Fibroblast of the conjunctiva (primary cell): ENCODE measurements at regions not wholly inside any gene's neighbourhood (a gene's known extent, or its start where the extent isn't known, plus 50 kb on each side); places are given as distances from the start of the nearest gene placed in this dataset.
"Not testable (repeated sequence)": the region's sequence is repeated elsewhere in the genome, so short reads cannot be mapped to it uniquely, and the experiment has no call there.

Source experiments
- DNase-seq: peaks from one replicate; pipeline ENCODE4 v3.0.0-alpha.2; 2010; ENCODE audit warnings: low read depth

DNA sequence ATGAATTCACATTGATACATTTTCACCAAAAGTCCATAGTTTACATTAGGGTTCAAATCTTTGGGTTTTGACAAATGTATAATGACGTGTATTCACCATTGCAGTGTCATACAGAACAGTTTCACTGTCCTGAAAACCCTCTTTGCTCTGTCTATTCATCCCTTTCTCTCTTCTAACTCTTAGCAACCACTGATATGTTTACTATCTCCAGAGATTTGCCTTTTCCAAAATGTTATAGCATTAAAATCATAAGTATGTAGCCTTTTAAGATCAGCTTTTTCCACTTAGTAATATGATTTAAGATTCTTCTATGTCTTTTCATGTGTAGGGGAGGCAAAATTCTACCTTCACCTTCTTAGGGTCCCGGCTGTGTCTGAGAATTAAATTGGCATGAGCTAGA lies 203.8 kb downstream of the TPRG1 start:
- DNase-seq = no peak

DNA sequence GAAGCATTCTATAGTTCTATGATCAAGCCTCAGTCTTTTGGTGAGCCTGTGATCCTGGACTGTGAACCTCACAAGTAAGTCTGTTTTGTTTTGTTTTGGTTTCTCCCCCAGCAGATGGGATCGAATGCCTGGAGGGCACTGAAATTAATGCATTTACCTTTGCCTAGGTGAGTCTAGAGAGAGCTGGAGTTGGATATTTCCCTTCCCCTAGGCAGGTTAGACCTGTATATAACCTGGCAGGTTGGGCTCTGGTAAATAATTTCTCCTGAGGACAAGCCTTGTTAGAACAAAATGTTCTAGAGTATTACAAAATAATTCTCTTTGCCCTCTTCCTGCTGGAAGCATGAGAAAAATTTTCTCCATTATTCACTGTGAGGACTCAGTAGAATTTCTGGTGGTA lies 211.9 kb downstream of the TPRG1 start:
- DNase-seq = no peak

DNA sequence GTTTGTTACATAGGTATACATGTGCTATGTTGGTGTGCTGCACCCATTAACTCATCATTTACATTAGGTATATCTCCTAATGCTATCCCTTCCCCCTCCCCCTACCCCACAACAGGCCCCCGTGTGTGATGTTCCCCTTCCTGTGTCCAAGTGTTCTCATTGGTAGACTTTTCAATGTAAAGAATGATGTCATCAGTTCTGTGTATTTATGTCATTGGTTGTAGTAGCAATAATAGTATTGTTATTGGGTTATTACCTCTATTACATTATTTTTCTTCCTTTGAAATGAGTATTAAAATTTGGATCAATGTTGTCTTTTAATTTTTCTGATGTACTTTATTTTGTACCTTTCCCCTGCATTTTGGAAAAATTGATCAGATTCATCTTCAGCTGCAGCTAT lies 214.1 kb downstream of the TPRG1 start:
- not testable (repeated sequence) for DNase-seq

DNA sequence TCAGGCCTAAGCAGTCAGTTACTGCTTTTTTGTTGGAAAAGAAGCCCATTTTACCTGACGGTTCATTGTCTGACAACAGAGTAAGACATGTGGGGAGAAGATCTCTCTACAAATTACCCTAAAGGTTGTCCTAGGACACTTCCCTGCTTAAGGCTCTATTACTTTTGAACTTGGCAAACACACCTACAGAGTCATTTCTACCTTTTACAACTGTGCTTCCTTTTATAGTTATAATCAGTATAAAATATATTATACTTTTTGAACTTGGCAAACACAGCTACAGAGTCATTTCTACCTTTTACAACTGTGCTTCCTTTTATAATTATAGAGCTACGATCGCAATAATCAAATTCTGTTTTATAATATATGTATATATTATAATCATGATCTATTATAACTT lies 215.0 kb downstream of the TPRG1 start:
- no peak for DNase-seq

DNA sequence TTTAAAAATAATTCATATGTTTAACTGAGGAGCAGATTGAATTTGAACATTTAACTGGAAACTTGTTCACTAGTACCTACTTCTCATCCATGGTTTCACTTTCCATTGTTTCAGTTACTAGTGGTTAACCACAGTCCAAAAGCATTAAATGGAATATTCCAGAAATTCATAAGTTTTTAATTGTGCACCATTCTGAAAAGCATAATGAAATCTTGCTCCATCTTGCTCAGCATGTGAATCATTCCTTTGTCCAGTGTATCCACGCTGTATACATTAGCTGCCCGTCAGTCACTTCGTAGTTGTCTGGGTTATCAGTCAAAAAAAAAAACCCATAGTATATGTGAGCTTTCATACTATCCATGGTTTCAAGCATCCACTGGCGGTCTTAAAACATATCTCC lies 217.6 kb downstream of the TPRG1 start:
- DNase-seq = no peak

DNA sequence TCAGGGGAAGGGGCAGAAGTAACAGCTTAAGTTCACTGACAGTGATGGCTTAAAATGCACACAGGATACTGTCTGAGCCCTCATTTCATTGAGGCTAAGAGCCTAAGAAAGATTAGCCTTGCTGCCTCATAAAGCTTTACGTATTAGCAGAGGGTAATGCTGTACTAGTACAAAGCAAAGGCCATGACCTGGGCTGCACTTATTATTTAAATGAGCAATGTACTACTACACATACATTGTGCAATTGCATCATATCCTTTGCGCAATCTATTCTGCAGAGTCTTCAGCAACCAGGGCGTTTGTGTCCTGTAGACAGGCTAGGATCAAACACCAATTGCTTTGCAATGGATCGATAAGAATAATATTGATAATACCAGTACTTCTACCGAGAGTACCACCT lies 221.8 kb downstream of the TPRG1 start:
- DNase-seq = peak; percentile 33

DNA sequence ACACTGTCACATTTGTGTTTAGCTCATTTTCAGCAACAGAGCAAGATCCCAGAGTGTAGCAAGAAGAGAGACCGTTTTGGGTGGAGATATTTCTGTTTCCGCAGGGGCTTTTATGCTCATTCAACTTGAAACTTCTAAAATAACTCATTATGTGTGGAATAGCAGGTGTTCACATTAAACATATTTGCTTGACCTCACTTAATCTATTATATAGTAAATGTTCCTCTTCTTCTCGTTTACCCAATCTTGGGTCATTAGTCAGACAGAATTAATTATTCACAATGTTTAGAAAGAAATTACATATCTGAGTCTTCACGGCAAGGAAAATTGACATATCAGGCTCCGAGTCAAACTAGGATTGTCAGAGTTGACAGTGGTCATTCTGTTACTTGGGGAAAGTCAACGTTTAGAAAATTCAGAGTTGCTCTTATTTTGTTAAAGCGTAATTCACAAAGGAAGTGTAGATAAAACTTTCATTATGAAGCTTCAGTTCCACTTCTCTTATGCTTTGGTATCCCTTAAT lies 222.9 kb downstream of the TPRG1 start:
- DNase-seq = no peak

DNA sequence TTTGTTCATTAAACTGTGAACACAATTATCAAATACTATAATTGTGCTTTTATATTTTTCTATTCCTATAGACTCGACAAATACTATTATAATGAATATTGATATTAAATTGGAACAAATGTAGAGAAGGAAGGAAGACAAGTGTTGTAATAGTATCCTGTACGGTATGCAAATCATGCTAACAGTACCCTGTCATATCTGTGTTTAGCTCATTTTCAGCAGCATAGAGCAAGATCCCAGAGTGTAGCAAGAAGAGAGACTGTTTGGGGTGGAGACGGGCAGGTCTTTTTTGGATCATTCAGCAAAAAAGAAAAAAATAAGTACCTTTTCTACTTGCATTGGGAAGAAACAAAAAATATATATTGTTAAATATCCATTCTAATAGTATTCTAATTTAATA lies 224.1 kb downstream of the TPRG1 start:
- no peak for DNase-seq

DNA sequence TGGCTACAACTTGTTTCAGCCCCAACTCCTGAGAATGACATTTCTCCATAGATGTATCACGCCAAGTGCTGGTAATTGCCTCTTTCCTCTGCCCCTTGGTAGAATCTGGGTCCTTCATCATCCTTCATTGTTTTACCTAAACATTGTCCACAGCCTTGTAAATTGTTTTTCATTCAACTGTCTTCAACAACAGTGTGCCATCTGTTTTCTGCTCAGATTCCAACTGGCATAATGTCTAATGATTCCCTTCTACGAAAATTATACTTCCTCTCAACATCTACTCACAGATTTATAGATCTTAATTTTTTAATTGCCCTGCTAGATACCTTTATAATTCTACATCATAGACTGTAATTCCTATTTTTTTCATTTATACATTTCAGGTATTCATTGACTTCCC lies 226.9 kb downstream of the TPRG1 start:
- DNase-seq = no peak

DNA sequence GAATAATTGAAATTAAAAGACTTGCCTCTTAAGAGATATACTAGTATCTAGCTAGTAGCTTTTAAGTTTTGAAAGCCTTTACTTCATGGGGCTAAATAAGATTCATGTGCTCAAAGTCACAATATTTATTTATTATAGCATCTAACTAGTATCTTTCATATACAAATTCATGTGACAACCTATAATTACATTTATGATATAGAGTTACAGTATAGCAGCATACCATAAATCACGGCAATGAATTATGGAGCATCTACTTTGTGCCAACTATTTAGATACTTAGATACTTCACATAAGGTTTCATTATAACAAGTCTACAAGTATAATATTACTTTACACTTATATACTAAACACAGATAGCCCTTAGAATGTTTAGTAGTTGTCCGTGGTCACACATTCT lies 229.4 kb downstream of the TPRG1 start:
- no peak for DNase-seq

DNA sequence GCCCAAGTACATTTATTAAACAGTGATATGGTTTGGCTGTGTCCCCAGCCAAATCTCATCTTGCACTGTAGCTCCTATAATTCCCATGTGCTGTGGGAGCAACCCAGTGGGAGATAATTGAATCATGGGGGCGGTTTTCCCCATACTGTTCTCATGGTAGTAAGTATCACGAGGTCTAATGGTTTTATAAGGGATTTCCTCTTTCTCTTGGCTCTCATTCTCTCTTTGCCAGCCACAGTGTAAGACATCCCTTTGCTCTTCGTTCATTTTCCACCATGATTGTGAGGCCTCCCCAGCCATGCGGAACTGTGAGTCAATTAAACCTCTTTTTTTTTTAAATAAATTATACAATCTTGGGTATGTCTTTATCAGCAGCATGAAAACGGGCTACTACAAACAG lies 228.0 kb upstream of the TP63 start:
- no peak for DNase-seq

DNA sequence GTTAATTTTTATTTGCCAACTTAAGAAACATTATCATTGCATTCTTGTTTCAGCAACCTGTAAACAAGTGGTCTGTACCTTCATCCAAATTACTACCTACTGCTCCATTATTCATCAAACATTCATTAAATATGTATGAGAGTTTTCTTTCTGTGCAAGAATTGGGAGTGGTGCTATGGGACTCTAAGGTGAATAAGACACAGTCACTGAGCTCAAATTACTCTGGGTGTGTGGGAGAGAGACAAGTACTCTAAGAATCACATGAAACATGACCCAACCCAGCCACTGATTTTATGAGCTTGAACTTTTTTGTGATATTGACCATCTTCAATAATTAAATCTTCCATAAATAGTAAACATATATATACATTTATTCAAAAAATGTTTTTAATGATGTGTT lies 227.2 kb upstream of the TP63 start:
- no peak for DNase-seq

DNA sequence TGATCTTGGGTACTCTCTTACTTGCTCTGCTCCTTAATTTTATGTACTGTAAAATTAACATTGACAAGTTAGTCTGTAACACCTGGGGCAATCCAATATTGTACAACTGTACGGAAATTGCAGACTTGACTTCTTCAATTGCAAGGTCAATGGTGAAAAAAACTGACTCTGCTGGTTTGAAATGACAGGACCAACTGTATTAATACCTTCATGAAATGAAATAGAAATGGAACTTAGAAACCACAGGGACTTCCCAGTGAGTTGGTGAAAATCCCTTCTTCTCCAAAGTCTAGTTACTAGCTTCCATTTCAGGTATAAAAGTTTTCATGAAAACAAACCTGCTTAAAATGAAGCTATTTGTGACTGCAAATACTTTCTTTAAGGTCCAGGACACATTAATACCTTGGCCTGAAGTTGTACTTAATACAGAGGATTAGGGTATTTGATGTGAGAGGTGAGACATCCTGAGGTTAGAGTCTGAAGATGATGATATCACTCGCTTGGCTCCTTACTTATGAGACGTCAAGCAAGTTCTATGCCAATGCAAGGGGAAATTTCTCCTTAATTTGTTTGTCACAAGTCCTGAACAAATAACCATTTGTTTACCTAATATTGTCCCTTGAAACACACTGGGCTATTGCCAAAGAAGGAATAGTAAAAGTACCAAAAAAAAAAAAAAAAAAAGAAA lies 226.2 kb upstream of the TP63 start:
- DNase-seq = no peak

DNA sequence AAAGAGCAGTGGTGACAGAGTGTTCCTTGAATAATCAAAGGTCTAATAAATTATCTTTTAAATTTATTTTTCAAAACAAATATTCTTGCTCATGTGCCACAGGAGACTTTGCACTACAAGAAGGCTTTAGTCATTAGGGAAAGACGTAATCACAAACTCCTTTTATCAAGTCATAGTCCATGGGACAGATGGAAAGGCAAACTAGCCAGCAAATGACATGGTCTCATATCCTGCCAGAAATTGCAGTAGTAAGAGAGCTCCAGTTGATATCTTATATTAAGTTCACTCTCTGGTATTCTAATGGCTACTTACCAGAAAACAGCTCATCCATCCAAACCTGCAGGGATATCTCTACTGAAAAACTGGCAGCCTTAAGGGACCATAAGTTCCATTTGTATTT lies 225.0 kb upstream of the TP63 start:
- DNase-seq = no peak

DNA sequence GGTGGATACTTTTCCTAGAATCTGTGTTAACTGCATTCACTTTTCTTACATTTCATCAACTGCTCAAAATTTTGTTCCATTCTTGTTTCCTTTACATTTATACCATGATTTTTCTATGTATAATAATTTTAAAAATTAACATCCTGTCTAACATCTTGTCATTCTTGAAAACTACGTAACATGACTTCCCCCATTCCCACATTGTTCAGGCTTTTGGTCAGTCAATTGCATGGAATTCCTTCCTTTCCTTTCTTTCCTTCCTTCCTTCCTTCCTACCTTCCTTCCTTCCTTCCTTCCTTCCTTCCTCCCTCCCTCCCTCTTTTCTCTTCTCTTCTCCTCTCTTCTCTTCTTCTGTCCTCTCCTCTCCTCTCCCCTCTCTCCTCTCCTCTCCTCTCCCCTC lies 220.7 kb upstream of the TP63 start:
- no peak for DNase-seq

DNA sequence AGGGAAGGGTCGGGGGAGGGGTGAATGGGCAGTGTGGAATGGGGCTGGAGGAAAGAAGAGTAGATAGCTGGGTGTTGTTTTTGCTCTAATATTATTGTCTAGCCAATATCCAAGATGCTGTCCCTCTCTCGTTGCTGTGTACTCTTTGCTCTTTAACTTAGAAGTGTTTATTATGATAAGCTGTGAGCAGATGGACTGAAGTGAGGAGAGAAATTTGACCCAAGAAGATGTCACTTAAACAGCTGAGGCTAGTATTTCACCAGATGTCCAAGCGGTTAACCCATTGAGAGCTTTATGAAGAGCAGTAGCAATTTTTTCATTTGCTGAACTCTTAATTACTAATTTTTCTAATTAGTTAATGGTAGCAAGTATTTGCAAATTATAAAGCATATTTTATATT lies 212.2 kb upstream of the TP63 start:
- DNase-seq = no peak

DNA sequence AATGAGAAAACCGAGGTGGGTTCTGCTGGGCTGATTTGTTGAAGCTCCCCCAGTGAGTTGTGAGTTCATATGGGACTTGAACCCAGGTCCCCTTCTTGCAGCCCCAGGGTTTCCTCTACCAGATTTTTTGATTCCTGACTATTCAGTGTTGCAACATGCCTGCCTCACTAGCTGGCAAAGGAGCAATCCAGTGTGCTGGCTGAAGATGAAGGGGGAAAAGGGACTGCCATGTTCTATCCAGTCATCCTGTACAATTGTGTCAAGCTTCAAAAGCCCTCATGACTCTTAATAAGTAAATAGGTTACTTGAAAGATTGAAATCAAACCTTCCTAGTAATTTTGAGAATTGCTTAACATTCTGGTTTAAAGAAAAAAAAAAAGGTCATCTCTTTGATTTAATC lies 211.5 kb upstream of the TP63 start:
- DNase-seq = no peak

DNA sequence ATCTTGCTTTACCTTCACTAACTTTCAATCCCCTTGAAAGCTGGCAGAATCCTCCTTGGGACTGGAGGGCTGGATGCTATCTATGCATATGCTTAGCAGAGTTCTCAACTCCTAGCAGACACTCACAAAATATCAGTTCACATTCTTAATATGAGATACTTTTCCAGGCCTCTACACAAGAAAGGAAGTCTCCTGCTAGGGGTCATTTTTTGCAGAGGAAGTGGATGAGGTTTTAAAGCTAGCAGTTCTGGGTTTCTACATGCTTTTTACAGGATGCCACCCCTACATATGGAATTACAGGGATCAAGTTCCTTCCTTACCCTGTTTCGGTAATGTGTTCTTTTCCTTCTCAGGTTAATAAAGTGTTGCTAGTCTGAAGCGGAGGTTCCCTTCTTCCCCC lies 206.3 kb upstream of the TP63 start:
- DNase-seq = no peak

DNA sequence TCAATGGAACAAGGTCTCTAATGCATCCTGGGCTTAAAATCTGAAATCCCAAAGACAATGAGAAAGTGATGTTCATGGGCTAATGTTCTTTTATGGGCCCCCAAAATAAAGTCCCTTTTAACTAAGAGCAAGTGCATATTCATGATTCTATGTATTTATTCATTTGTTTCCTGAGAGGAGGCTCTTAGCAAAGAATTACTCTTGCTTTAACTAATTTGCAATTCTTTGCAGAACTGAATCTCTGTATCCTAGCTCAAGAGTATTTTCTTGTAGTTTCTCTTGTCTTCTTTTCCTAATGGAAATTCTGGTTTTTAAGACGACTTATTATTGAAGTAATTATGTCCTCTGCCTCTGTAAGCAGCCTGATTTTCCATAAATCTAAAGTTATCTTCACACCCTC lies 202.2 kb upstream of the TP63 start:
- no peak for DNase-seq

DNA sequence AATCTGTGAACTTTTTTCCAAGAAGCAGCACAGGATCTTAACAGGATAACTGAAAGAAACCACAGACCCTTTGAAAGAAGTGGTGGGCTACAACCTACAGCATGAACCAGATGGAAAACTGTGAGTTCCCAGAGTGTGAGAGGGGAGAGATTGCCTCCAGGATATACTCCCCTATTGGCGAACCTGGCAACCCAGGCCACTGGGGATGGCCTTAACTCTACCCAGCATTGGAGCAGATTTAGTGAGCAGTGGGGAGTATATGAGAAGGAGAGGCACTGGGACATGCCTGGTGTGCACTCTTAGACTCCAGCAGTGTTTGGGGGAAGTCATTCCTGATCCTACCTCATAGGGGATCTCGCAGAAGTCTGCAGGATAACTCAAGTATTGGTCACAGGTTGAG lies 201.0 kb upstream of the TP63 start:
- DNase-seq = no peak

DNA sequence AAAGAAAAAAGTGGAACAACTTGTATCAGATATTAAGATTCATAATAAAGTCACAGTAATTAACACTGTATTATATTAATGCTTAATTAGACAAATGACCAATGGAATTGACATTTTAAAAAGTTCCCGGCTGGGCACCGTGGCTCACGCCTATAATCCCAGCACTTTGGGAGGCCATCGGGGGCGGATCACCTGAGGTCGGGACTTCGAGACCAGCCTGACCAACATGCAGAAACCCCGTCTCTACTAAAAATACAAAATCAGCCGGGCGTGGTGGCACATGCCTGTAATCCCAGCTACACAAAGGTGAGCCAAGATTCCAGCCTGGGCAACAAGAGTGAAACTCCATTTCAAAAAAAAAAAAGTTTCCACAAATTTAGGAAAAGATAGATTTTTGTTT lies 188.9 kb upstream of the TP63 start:
- DNase-seq = not testable (repeated sequence)

DNA sequence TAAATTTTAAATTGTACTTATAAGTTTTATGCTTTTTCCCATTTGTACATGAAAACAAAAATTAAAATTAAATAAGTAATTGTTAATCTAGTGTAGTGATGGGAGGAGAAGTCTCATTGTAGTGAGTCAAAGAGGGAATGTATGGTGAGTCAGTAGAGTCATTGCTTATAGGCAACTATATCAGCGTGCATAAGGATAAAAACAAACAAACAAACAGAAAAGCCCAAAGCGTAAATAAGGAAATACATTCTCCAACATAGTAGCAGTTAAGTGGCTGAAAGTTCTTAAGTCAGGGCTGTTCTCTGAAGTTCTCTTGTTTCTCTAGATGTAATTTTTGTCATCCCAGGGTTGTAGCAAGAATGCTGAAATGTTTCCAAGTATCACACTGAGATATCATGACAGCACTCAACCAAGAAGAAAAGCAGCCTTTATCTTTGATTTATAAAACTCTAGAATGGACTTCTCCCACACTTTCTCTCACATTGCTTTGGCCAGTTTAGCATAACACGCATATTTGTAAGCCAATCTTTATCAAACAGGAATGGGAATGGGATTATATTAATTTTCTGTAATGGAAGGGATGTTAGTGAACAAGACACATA lies 184.1 kb upstream of the TP63 start:
- DNase-seq = no peak

DNA sequence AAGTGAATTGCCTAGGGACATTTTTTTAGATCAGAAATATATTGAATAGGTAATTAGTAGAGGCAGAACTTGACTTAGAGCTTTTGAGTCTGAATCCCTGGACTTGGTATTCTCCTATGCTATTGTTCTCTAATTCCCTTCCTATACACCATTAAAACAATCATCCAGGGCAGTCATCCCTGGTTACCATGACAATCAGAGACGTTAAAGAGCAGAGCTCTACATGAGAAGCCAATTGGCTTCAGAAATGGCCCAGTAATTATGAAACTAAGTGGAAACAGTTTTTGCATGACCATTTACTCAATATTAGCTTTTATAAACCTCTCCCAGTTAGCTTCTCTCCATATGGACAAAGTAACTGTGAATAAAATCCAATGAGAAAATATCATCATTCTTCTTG lies 182.1 kb upstream of the TP63 start:
- no peak for DNase-seq

DNA sequence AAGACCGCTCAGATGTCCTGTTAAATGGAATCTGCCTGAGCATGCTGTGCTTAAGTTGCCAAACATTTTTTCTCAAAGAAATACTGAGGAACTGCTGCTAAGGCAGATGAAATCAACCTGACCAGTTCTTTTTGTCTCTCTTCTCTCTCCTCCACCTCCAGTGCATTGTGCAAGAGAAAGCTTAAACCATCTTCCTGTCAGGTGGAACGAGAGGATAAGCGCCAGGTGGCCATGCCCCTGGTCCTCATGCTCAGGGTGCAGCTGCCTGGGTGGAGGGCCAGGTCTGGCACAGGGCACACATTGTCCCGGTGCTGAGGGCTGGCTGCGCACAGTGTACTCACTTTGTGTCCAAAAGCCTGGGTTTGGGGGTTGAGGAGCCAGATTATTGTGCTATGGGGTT lies 176.2 kb upstream of the TP63 start:
- no peak for DNase-seq
